Activated T-helper 2 cell treated with anti-CD3 and anti-CD28 coated beads, Interferon-gamma antibody, Interleukin-2, Interleukin-4, amounts not matched to agents 10 μg/mL and 5 μg/mL and 100 μg/mL, durations not matched to agents 14 hours and 24 hours and 36 hours (primary cell): ENCODE measurements at regions not wholly inside any gene's neighbourhood (a gene's known extent, or its start where the extent isn't known, plus 50 kb on each side); places are given as distances from the start of the nearest gene placed in this dataset.

Source experiments
- DNase-seq: peaks from one replicate; pipeline ENCODE4 v3.0.0; 2021; ENCODE audit warnings: low spot score
- H3K27ac Mint-ChIP-seq: one replicate; pipeline ENCODE4 v1.8.0; 2021; ENCODE audit warnings: mixed read lengths
- H3K27me3 Mint-ChIP-seq: one replicate; pipeline ENCODE4 v1.8.0; 2021; ENCODE audit warnings: low read depth, mixed read lengths
- H3K36me3 Mint-ChIP-seq: one replicate; pipeline ENCODE4 v1.8.0; 2021; ENCODE audit warnings: low read depth, mixed read lengths
- H3K4me1 Mint-ChIP-seq: one replicate; pipeline ENCODE4 v1.8.0; 2021; ENCODE audit warnings: low read depth, mixed read lengths
- H3K4me3 Mint-ChIP-seq: one replicate; pipeline ENCODE4 v1.8.0; 2021; ENCODE audit warnings: low read depth, mild to moderate bottlenecking, moderate library complexity, mixed read lengths
- H3K9me3 Mint-ChIP-seq: one replicate; pipeline ENCODE4 v1.8.0; 2021; ENCODE audit warnings: mixed read lengths
- intact Hi-C: fragments of 100-400 bp; cut with micrococcal nuclease; formaldehyde crosslinking; loops from one replicate; pipeline ENCODE4 v1.15.1; 2023

DNA sequence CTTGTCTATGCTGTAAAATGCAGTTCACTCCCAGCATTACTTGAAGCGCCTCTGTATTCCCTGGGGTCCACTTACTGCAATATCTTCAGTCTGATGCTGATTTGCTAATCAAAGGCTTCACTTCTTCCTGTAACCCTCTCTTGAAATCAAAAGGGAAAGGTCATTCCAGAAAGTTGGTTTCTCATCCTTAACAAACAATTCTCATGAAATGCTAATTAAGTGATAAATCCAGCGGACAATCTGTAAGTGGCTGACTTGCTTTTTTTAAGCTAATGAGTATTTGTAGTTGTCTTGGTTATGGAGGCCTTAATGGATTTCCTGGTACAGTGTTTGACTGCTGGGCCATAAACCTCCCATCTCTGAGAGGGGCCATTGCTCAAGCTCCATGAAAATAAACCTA, 499.6 kb upstream of the HS6ST1 start:
- H3K9me3 Mint-ChIP-seq = no peaks in the 10 kb centered on the region
- intact Hi-C loops = no loop called here
- H3K36me3 Mint-ChIP-seq = no peaks in the 10 kb centered on the region
- no peaks in the 10 kb centered on the region for H3K27me3 Mint-ChIP-seq
- no peak overlapping the region for H3K4me3 Mint-ChIP-seq
- no peaks in the 10 kb centered on the region for H3K4me1 Mint-ChIP-seq
- no peak overlapping the region for H3K27ac Mint-ChIP-seq
- no peak for DNase-seq

DNA sequence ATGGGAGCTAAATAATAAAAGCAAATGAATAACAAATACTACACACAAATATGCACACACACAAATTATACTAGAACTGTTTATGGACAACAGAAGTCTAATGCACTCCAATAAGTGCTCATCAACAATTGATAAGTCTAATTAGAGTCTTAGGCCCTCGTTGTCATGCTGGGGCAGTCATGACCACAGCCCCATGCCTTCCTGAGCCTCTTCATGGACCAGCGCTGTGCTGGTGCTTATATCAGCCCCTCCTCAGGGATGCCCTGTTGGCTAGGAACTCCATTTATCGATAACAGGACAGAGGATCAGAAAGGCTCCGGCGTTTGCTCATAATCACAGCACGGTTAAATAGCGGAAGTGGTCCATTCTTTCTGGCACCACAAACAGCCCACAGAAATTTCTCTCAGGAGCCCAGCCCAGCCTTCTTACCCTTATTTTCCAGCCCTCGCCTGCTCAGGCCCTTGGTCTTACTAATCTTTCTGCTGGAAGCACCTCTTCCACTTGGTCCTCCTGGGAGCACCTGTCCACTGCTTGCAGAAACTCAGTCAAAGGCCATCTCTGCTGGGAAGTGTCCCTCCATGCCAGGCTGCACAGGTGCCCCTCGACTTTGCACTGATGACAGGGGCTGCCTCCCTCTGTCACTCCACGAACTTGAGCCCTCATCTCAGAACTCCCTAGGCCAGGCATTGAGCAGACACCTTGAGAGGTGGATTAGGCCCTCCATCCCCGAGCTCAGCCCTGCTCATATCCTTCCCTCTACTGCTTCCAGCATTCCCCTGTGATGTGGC, 500.2 kb upstream of the HS6ST1 start:
- no peak overlapping the region for H3K4me3 Mint-ChIP-seq
- no peak for DNase-seq

DNA sequence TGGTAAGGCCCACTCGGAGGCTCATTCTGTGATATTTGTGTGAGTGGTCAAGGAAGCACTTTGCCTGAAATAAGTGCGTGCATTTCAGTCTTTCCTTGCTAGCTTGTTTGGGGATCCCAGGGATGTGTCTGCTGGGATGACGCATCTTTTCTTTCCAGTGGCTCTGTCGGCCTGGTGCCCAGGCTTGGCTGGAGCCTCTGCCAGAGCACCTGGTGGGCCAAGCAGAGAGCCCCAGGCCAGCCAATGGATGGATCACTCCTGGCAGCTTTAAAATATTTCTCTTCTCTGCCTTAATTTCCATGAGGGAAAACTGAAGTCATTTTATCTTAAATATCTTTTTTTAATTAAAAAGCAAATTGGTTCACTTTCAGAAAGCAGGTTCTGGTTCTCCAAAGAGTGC, 501.8 kb upstream of the HS6ST1 start:
- H3K4me1 Mint-ChIP-seq = no peaks in the 10 kb centered on the region

More for the DNA sequence above, 500.2 kb upstream of the HS6ST1 start:
- Mint-ChIP-seq H3K27me3 (no peaks in the 10 kb centered on the region), H3K27ac (no peak overlapping the region), H3K36me3 (no peaks in the 10 kb centered on the region), H3K4me1 (no peaks in the 10 kb centered on the region), H3K9me3 (no peaks in the 10 kb centered on the region)
- intact Hi-C loops = no loop called here

DNA sequence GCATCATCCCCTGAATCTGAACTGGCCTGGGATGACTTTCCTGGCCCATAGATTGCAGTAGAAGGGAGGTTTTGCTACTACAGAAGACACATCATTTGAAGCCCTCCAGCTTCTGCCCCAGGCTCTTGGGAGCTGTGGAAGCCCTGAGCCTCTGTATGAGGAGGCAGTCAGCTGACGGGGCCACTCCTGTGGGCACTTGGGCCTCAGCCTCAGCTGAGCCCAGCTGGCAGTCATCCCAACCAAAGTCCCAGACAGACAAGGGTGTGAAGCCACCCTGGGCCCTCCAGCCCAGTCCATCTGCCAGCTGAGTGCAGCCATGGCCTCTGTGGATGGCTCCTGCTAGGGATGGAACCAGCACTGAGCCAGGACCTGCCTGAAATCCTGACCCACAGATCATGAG, 502.3 kb upstream of the HS6ST1 start:
- no peak overlapping the region for H3K4me3 Mint-ChIP-seq
- no peaks in the 10 kb centered on the region for H3K36me3 Mint-ChIP-seq
- H3K27me3 Mint-ChIP-seq = no peaks in the 10 kb centered on the region
- peaks cover 4% of the 10 kb centered on the region for H3K9me3 Mint-ChIP-seq
- H3K27ac Mint-ChIP-seq = no peak overlapping the region
- intact Hi-C loops = no loop called here
- no peaks in the 10 kb centered on the region for H3K4me1 Mint-ChIP-seq
- DNase-seq = no peak

More for the DNA sequence above, 501.8 kb upstream of the HS6ST1 start:
- intact Hi-C loops = no loop called here
- Mint-ChIP-seq H3K36me3 (no peaks in the 10 kb centered on the region), H3K27ac (no peak overlapping the region), H3K27me3 (no peaks in the 10 kb centered on the region), H3K4me3 (no peak overlapping the region), H3K9me3 (peaks cover 4% of the 10 kb centered on the region)
- no peak for DNase-seq

DNA sequence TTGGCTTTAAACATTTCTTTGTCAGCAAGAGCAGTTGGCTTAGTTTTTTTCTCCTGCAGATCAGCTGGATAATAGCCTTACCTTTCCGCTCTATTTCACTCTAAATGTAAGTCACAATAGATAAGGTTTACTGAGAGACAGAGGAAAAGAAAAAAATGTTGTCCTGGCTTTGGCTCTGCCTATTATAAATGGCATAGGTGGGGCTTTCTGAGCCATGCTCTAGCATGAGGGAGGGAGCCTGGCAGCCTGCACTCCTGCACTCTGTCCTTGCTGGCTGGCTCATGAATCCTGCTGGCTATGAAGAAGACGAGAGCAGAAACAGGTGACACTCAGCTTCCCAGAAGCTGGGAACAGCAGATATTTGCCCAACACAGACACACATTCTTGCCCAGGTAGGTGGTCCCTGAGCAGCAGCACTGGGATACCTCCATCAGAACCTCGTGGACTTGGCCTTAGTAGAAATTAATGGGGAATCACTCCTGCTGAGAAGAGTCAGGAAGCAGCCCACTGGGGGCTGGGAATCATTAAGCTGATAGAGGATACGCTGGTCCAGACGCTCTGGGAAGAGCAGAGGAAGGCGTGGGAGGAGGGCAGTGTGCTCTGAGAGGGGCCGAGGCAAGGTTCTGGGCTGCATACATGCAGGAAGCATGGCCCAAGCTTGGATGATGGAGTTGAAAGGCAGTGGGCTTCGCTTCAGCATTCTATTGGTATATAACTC, 514.4 kb upstream of the HS6ST1 start:
- Mint-ChIP-seq H3K9me3 (no peaks in the 10 kb centered on the region), H3K4me1 (no peaks in the 10 kb centered on the region), H3K4me3 (no peak overlapping the region), H3K27ac (no peak overlapping the region), H3K36me3 (no peaks in the 10 kb centered on the region), H3K27me3 (no peaks in the 10 kb centered on the region)
- intact Hi-C loops = no loop called here
- no peak for DNase-seq

DNA sequence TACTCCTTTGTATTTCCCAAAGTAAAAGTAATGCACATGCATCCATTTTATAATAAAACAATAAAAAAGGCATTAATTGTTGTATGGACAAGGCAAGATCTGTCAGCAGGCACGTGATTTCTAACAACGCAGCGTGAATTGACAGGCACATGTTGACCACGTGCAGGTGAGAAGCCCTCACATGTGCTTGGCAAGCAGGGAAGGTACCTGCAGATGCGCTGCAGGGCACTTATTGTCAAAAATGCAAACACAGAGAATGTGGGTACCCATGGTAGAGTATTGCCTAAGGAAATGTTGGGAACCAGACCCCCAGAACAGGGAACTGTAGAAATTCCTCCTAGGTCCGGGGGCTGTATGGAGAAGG, 515.0 kb upstream of the HS6ST1 start:
- Mint-ChIP-seq H3K27me3 (no peaks in the 10 kb centered on the region), H3K4me3 (no peak overlapping the region), H3K9me3 (no peaks in the 10 kb centered on the region), H3K36me3 (no peaks in the 10 kb centered on the region), H3K27ac (no peak overlapping the region), H3K4me1 (no peaks in the 10 kb centered on the region)
- intact Hi-C loops = no loop called here
- DNase-seq = no peak

DNA sequence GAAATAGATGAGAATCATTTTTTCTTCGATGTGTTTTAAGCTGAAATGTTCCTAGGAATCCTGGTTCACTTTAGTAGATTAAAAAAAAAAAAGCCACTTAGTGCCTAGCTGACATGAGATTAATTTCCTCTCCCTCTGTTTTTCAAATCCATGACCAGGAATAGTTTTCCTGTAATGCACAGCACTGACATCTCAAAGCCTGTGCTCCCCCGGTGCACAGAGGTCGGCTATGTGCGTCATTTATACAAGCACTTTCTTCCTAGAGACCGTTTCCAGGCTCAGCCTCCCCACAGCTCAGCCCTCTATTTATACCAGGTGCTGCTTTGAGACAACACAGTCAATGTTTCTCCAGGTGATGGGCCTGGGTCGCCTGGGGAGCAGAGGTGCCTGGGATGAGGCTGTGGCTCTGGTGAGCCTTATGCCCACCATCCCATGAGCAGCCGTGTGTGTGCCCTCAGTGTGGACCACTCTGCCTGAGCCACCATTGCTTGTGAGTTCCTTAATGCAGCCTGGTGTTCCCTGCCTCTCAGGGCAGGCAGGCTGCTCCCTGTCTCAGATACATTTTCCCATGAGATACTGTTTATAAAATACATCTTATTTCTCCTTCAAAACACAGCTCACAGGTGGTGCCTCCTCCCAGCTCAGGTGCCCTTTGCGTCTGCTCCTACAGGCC, 515.7 kb upstream of the HS6ST1 start:
- Mint-ChIP-seq H3K27me3 (no peaks in the 10 kb centered on the region), H3K27ac (no peak overlapping the region), H3K4me1 (no peaks in the 10 kb centered on the region), H3K4me3 (no peak overlapping the region), H3K9me3 (no peaks in the 10 kb centered on the region), H3K36me3 (no peaks in the 10 kb centered on the region)
- DNase-seq = no peak
- intact Hi-C loops = no loop called here

DNA sequence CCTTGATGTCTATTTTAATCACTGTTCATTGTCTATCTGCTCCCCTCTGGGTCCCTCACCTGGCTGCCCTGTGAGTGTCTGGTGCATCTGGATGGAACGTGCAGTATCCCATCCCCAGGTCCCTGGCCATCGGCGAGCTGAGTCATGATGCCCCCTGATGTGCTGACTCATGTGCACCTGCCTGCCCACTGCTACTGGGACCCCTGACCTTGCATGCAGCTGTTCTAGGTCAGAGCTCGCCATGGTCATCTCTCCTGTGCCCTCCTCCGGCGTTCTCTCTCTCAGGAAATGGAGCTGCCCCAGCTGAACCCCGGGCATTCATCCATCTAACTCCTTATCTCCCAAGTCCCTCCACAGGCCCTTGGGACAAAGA, 516.2 kb upstream of the HS6ST1 start:
- Mint-ChIP-seq H3K36me3 (no peaks in the 10 kb centered on the region), H3K4me1 (no peaks in the 10 kb centered on the region), H3K27me3 (no peaks in the 10 kb centered on the region), H3K9me3 (no peaks in the 10 kb centered on the region), H3K27ac (no peak overlapping the region), H3K4me3 (no peak overlapping the region)
- intact Hi-C loops = no loop called here
- DNase-seq = no peak

DNA sequence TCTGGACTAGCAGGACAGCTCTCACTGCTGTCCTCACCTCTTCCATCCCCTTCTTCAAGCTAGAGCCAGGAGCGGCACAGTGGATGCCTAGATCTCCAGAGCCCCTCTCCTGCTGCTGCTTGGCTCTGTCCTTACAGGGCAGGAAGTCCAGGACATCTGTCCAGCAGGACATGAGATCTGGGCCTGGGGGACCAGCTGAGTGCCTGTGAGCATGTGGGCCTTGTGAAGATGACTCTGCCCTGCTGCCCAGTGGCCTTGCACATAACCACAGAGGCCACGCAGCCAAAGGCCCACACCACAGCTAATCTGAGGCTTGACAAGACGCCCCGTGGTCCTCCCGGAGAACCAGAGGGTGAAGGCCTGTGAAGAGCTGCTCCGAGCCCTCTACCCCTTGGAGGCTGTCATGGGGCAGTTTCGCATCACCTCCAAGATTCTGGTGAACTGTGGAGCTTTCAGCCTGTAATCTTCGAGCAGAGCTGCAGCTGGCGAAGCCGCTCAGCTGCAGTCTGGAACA, 516.7 kb upstream of the HS6ST1 start:
- no peaks in the 10 kb centered on the region for H3K36me3 Mint-ChIP-seq
- no peak for DNase-seq
- H3K4me1 Mint-ChIP-seq = no peaks in the 10 kb centered on the region
- no peaks in the 10 kb centered on the region for H3K9me3 Mint-ChIP-seq
- no peaks in the 10 kb centered on the region for H3K27me3 Mint-ChIP-seq
- H3K4me3 Mint-ChIP-seq = no peak overlapping the region
- intact Hi-C loops = no loop called here
- no peak overlapping the region for H3K27ac Mint-ChIP-seq

DNA sequence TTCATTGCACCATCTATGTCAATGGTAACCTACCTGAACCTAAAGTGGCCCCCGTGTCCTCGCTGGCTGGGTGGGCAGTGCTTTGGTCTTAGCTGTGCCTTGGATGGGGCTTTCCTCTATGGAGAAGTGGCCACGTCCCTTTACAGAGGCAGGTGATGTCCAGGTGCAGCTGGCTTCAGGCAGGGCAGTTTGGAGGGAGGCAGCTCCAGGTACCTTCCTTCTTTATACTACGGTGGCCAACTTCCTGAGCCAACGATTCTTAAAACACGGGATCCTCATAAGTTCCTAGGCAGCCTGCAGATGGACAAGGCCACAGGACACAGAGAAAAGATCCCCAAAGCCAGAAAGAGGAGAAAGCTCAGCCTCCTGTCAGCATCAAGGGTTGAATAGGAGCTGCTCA, 517.3 kb upstream of the HS6ST1 start:
- no peaks in the 10 kb centered on the region for H3K27me3 Mint-ChIP-seq
- H3K27ac Mint-ChIP-seq = no peak overlapping the region
- no peak for DNase-seq
- no peaks in the 10 kb centered on the region for H3K36me3 Mint-ChIP-seq
- no peaks in the 10 kb centered on the region for H3K4me1 Mint-ChIP-seq
- H3K9me3 Mint-ChIP-seq = no peaks in the 10 kb centered on the region
- no peak overlapping the region for H3K4me3 Mint-ChIP-seq
- intact Hi-C loops = no loop called here

DNA sequence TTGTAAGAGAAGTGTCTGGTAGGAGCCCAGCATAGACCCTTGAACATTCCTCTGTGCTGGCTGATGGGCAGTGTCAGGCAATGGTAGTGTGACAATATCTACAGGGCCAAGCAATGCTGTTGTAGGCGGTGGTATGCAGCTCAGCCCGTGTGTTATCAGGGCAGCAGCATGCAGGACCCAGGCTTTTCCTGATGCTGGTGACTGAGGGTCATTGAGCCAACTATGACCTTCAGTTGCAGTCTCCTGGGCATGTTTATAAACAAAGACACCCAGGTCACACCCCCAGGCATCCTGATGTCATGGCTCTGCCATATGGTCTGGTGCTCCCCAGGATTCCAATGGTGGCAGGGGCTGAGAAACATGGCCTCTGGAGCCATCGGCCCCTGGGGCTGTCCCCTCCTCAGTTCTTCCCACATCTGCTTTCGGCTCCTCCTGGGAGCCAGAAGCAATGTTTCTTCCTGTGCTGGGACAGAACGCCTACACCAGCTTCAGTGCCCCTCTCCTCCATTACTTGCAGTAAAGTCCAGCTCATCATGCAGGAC, 518.0 kb upstream of the HS6ST1 start:
- no peak overlapping the region for H3K27ac Mint-ChIP-seq

DNA sequence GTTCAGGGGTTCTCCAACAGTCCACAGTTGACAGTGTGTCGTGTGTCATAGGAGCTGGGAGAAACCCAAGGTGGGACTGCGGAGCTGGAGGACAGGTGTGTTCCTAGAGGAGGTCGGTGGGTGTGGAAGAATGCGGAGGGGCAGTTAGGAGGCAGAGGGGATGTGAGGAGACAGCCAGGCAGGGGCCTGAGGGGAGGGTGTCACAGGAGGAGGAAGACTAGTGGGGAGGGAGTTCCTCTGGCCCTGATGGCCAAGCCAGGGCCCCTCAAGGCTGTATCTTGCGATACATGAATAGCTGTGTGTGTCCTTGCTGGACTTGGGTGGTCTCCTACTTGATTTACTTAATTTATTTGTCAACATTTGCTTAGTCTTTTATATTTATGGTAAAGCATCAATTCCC, 519.6 kb upstream of the HS6ST1 start:
- intact Hi-C loops = no loop called here
- H3K4me1 Mint-ChIP-seq = no peaks in the 10 kb centered on the region
- no peaks in the 10 kb centered on the region for H3K27me3 Mint-ChIP-seq
- H3K9me3 Mint-ChIP-seq = no peaks in the 10 kb centered on the region
- H3K27ac Mint-ChIP-seq = no peak overlapping the region
- no peaks in the 10 kb centered on the region for H3K36me3 Mint-ChIP-seq
- no peak overlapping the region for H3K4me3 Mint-ChIP-seq
- DNase-seq = no peak

More for the DNA sequence above, 518.0 kb upstream of the HS6ST1 start:
- intact Hi-C loops = no loop called here
- Mint-ChIP-seq H3K4me1 (no peaks in the 10 kb centered on the region), H3K27me3 (no peaks in the 10 kb centered on the region), H3K9me3 (no peaks in the 10 kb centered on the region), H3K4me3 (no peak overlapping the region), H3K36me3 (no peaks in the 10 kb centered on the region)
- no peak for DNase-seq

DNA sequence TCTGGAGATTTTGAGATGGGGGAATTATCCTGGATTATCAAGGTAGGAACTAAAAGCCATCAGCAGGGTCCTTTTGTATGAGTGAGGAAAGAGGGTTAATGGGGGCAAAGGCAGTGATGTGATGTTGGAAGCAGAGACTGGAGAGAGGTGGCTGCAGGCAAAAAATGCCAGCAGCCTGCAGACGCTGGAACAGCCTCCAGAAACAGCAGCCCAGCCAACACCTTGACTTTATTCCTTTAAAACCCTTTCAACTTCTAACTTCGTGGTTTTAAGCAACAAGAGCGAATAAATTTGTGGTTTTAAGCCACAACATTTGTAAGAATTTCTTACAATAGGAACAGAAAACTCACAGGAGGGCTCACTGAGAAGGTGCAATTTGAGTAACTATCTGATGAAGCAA, 523.1 kb upstream of the HS6ST1 start:
- intact Hi-C loops = no loop called here
- no peaks in the 10 kb centered on the region for H3K4me1 Mint-ChIP-seq
- H3K4me3 Mint-ChIP-seq = no peak overlapping the region

More for the DNA sequence above, 523.1 kb upstream of the HS6ST1 start:
- no peaks in the 10 kb centered on the region for H3K36me3 Mint-ChIP-seq
- no peak overlapping the region for H3K27ac Mint-ChIP-seq
- no peaks in the 10 kb centered on the region for H3K9me3 Mint-ChIP-seq
- no peak for DNase-seq
- H3K27me3 Mint-ChIP-seq = no peaks in the 10 kb centered on the region
